Stimulated activated CD8-positive, alpha-beta memory T cell treated with anti-CD3 and anti-CD28 coated beads, Interleukin-15, amount 100 ng/mL, for 48 hours (primary cell): ENCODE measurements at regions not wholly inside any gene's neighbourhood (a gene's known extent, or its start where the extent isn't known, plus 50 kb on each side); places are given as distances from the start of the nearest gene placed in this dataset.

ENCODE experiments used
- DNase-seq, 2 donors: peaks; one replicate each; pipeline ENCODE4 v3.0.0-alpha.2; 2020; ENCODE audit warnings: low read depth in 2 of 2

DNA sequence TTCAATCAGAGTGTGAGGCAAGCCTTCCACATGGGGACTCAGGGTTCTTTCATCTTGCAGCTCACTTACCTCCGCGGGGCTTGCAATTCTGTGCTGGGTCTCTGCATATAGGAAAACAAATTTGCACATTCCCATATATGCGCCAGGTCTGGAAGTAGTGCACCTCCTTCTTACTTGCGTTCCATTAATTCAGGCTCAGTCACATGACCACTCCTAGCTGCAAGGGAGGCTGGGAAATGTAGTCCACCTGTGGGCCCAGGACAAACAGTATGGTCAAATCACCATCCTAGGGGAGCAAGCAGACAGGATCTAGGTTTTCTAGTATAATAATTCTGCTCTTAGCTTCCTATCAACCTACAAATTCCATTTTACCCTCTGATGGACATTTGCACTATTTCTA is 160.4 kb downstream of the AACS start:
- no peak for DNase-seq

- no peak for DNase-seq
Observed at GRCh38 chr12:125228519-125229260, 163.5 kb downstream of the AACS start.

DNA sequence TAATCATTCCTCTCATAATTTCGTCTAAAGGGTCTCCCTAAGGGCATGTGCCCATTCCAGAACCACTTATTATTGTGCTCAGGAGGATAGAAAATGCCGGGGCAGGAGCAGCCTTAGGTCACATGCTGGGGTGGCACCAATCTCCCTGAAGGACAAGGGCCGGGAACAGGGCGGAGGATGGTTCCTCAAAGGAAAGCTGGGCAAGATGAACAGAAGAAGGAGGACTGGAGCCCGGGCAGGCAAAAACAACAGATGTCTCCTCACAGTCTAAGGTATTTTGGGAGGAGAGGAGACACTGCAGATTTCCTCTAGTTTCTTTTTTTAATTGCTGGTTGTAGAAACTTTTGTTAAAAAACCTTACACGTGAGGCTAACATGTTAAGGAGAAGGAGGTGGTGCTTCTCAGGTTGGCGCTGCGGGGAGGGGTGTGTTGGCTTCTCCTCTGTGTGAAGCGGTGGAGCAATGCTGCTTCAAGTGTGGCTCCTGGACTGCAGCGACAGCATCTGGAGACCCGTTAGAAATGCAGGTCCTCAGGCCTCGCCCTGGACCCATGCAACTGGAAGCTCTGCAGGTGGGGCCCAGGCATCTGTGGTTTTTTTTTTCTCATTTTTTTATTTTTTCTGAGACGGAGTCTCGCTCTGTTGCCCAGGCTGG is 164.8 kb downstream of the AACS start:
- no peak for DNase-seq

GRCh38 chr12:125233319-125233718 is 168.1 kb downstream of the AACS start:
- DNase-seq, result no peak

- no peak for DNase-seq
Observed at GRCh38 chr12:125239563-125239962, 174.3 kb downstream of the AACS start.

DNA sequence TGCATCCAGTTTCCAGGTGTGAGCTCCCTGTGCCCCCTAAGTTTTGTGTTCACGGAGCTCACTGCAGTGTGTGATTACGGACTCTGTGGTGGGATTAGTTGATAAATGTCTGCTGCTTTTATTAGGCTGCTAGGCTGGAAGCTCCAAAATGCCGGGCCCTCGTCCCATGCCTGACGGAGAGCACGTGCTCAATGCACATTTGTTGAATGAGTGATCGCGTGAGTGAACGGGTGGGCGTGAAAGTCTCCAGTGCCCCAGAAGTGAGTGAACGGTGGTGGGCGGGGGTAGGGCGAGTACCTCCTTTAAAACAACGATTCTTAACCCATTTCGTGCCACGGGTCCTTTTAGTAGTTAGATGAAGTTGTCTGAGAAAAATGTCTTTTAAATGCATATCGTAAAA is 175.5 kb downstream of the AACS start:
- no peak for DNase-seq

- DNase-seq, result no peak
Observed at GRCh38 chr12:125243811-125244210, 178.6 kb downstream of the AACS start.

DNA sequence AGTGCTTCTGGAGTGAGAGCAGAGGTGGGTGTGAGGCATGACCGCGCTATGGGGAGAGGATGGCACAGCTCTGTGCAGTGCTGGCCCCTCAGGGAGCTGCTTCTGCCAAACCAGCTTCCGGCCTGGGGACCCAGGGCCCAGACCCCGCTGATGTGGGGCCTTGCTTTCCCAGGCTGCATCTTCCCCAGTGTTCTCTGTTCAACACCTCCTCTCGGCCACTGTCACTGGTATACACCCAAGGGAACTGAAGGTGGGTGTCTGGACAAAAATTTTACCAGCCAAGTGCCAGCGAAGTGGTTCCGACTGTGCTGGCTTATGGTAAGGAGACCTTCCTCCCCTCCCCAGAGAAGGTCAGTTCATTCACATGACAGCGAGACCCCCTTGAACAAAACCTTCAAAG is 179.1 kb downstream of the AACS start:
- DNase-seq, result no peak

DNA sequence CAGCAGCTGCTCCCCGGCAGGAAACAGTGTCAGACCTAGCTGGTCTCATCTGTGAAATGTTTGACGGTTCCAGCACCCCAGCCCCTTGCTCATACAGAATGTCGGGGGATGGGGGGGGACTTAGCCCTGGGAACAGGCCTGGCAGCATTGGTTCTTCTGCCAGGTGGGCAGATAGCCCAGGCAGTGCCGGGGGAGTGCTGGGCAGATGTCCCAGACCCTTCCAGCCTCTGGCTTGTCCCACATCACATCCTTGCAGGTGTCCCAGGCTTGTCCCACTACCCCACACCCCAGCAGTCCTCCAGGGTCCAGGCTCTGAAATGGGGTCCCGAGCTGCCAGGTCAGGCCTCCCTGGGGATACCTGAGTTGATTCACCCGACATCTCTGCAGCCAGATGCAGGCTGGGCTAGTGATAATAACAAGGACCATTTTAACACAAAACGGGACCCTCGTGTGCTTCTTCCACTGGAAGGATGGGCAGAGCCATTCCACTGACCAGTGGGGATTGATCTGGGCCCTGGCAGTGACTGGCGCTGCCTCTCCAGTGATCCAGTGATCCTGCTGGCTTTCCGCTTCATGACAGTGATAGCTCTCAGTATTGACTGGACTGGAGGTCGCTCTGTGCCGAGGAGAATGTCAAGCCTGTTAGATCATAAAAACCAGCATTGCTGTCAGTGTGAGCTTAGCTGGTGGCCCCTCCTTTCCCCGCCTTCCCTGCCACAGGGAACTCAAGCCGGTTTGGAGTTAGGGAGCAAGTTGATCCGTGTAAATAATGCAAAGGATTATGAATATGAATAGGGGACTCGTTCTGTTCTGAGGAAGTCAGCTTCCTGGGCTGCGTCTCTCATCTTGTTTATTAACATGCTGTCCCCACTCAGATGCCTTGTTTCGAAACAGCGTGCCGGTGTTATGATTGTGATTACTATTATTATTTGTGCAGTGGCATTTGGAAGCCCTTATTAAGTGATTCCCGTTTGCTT is 180.6 kb downstream of the AACS start:
- no peak for DNase-seq

DNA sequence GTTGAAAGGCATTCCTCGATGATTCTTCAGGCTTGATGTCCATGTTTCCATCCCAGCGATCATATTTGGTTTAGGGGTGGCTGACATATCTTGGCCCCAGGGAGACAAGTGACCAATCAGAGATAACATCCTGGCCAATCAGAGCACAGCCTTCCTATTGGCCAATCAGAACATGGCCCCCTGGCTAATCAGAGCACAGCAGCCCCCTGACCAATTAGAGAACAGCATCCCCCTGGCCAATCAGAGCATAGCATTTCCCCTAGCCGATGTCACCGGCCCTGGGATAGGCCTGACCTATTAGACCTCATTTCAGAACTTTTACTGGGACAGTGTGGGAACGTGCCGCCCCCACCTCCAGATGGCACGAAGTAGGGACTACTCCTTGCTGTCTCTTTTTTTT is 182.2 kb downstream of the AACS start:
- DNase-seq, result no peak

GRCh38 chr12:125249066-125249824 is 184.0 kb downstream of the AACS start:
- no peak for DNase-seq

DNA sequence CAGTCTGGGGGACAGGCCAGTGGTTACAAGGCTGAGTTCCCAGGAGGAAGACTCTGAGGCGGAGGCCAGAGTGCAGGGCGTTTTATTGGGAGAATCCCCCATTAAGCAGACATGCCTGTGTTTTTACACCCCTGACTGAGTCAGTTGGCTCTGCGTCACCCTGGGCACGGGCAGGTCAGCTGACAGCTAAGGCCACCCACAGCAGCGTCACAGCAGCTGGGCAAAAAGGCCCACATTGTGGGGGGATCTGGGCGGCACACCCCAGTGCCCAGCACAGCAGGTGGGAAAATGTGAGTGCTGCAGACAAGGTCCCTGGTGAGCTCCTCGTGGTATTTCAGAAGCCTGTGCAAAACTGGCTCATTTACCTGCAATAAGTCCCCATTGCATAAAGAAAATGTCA is 184.7 kb downstream of the AACS start:
- no peak for DNase-seq

- DNase-seq, result no peak
Observed at GRCh38 chr12:125254236-125254635, 189.0 kb downstream of the AACS start.

DNA sequence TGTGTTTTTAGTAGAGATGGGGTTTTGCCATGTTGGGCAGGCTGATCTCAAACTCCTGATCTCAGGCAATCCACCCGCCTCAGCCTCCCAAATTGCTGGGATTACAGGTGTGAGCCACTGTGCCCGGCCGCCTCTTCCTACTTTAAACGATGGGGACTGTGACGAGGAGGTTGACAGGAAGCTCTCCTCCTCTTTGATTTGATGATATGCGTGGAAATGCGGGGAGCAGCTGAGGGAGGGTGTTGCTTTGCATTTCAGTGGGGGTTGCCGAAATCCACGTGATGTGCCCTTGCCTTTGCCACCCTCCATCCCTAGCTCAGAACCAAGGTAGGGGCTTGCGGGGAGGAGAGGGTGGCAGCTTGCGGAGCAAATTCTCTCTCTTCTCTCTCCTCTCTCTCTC is 189.6 kb downstream of the AACS start:
- DNase-seq, result no peak

DNA sequence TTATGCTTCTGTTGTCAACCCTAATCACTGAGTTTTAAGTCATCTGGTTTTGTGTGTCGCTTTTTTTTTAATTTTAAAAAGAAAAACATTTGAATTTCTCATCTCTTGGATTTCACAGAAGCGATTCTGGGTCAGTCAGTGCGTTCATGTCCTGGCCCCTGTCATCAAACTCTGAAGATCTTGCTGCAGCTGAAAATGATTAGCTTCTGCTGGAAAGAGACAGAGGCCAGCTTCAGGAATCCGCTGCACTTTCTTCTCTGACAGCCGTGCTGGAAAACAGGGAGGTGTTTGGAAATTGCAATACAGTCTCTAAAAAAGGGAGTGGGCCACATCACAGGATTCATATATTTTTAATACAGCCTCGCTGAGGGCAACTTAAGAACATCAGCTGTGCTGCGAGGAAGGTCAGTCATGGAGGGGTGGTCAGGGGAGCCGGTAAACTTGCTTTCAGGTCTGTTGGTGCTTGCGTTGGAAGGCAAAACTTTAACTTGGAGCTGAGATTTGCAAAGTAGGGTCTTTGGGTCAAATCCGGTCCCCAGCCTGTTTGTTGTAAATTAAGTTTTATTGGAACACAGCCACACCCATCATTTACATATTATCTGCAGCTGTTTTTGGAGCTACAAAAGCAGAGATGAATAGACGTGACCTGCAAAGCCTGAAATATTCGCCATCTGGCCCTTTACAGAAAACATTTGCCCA is 190.8 kb downstream of the AACS start:
- DNase-seq, result no peak

- DNase-seq, result no peak
Observed at GRCh38 chr12:125256634-125256936, 191.3 kb downstream of the AACS start.

GRCh38 chr12:125259178-125259867 is 194.1 kb downstream of the AACS start:
- no peak for DNase-seq

DNA sequence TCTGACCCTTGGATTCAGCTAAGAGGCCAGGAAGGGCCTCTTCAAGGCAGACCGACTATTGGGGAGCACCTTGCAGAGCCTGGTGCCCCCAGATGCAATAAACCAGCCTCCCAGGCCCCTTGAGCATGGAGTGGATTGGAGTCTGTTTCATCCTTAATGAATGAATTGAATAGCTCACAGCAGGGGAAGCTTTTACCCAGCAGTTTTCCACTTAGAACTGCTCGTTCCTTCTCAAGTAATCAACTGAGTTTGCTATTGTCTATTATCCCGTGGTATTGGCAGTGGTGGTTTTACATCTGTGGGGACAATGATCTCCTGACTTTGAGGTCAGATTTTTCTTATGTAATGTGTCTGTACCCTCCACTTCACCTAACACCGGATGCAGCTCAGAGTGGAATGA is 197.6 kb downstream of the AACS start:
- no peak for DNase-seq

DNA sequence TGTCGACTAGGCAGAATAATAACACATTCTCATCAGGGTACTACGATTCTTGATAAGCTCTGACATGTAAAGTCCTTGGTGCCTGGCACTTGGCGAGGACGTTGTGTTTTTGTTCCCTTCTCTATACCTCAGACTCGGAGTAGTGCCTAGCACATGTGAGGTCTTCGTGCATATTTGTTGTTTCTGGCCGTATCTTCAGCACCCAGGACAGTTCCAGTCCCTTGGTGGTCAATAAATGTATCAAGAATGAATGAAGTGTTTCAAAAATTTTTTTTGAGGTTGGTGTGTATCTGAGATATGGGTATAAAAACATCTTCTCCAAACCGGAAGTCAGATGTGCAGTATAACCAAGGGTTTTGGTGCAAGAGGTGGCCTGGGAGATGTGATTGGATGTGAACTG is 198.2 kb downstream of the AACS start:
- no peak for DNase-seq

GRCh38 chr12:125267114-125267513 is 201.9 kb downstream of the AACS start:
- DNase-seq, result no peak

GRCh38 chr12:125269276-125269675 is 204.0 kb downstream of the AACS start:
- no peak for DNase-seq
